ENCODE measurements at regions not wholly inside any gene's neighbourhood (a gene's known extent, or its start where the extent isn't known, plus 50 kb on each side); places are given as distances from the start of the nearest gene placed in this dataset.

GRCh38 chr18:59763541-59764136 lies 66.4 kb upstream of the CCBE1 start:
- H3K27ac ChIP-seq: no peak overlapping the region
- POLR2A ChIA-PET (ENCODE audit: low non-redundant PET): no interaction called here
- no peak for TF ChIP-seq CTCF (conservative IDR thresholded peaks at IDR 0.05; ENCODE audit: low read depth)
- CTCF ChIA-PET: no interaction called here
- no peak for DNase-seq (ENCODE audit: low spot score)

- CTCF ChIA-PET: no interaction called here
- POLR2A ChIA-PET (ENCODE audit: low non-redundant PET): no interaction called here
- no peak for DNase-seq (ENCODE audit: low spot score)
- no peak for TF ChIP-seq CTCF (conservative IDR thresholded peaks at IDR 0.05; ENCODE audit: low read depth)
- H3K27ac ChIP-seq: no peak overlapping the region
Observed at GRCh38 chr18:59760619-59761600, 63.7 kb upstream of the CCBE1 start.

- ChIA-PET CTCF (no interaction called here), POLR2A (ENCODE audit: low non-redundant PET) (no interaction called here)
- no peak overlapping the region for H3K27ac ChIP-seq
- no peak for DNase-seq (ENCODE audit: low spot score)
- no peak for TF ChIP-seq CTCF (conservative IDR thresholded peaks at IDR 0.05; ENCODE audit: low read depth)
Observed at GRCh38 chr18:59760212-59760611, 63.0 kb upstream of the CCBE1 start.

- ChIA-PET CTCF (no interaction called here), POLR2A (ENCODE audit: low non-redundant PET) (no interaction called here)
- no peak for DNase-seq (ENCODE audit: low spot score)
- H3K27ac ChIP-seq: no peak overlapping the region
- TF ChIP-seq CTCF (conservative IDR thresholded peaks at IDR 0.05; ENCODE audit: low read depth): no peak
Observed at GRCh38 chr18:59758837-59759236, 61.6 kb upstream of the CCBE1 start.

- CTCF ChIA-PET: no interaction called here
- no peak for TF ChIP-seq CTCF (conservative IDR thresholded peaks at IDR 0.05; ENCODE audit: low read depth)
- POLR2A ChIA-PET (ENCODE audit: low non-redundant PET): no interaction called here
- H3K27ac ChIP-seq: no peak overlapping the region
- no peak for DNase-seq (ENCODE audit: low spot score)
Observed at GRCh38 chr18:59758106-59758505, 60.9 kb upstream of the CCBE1 start.

- DNase-seq (ENCODE audit: low spot score): no peak
- ChIA-PET POLR2A (ENCODE audit: low non-redundant PET) (no interaction called here), CTCF (no interaction called here)
- TF ChIP-seq CTCF (conservative IDR thresholded peaks at IDR 0.05; ENCODE audit: low read depth): no peak
- H3K27ac ChIP-seq: no peak overlapping the region
Observed at GRCh38 chr18:59752666-59753065, 55.4 kb upstream of the CCBE1 start.
